Smooth muscle cell of the brain vasculature (primary cell): ENCODE measurements at regions not wholly inside any gene's neighbourhood (a gene's known extent, or its start where the extent isn't known, plus 50 kb on each side); places are given as distances from the start of the nearest gene placed in this dataset.
"Not testable (repeated sequence)": the region's sequence is repeated elsewhere in the genome, so short reads cannot be mapped to it uniquely, and the experiment has no call there.

ENCODE experiments used
- DNase-seq: peaks from one replicate; pipeline ENCODE4 v3.0.0-alpha.2; 2012; ENCODE audit warnings: low read depth, low spot score

GRCh38 chr5:12141496-12141895, 237.2 kb upstream of the CTNND2 start:
- DNase-seq = no peak

GRCh38 chr5:12133520-12133919, 229.3 kb upstream of the CTNND2 start:
- no peak for DNase-seq

- DNase-seq = not testable (repeated sequence)
Measured at GRCh38 chr5:12131020-12131419, 226.8 kb upstream of the CTNND2 start.

- DNase-seq = no peak
Measured at GRCh38 chr5:12125895-12126294, 221.6 kb upstream of the CTNND2 start.

- no peak for DNase-seq
Measured at GRCh38 chr5:12119657-12120056, 215.4 kb upstream of the CTNND2 start.

GRCh38 chr5:12114075-12114474, 209.8 kb upstream of the CTNND2 start:
- no peak for DNase-seq

GRCh38 chr5:12113062-12113461, 208.8 kb upstream of the CTNND2 start:
- DNase-seq = no peak

GRCh38 chr5:12111261-12111660, 207.0 kb upstream of the CTNND2 start:
- no peak for DNase-seq

GRCh38 chr5:12110629-12111028, 206.4 kb upstream of the CTNND2 start:
- no peak for DNase-seq

- no peak for DNase-seq
Measured at GRCh38 chr5:12109075-12109688, 204.9 kb upstream of the CTNND2 start.

- DNase-seq = no peak
Measured at GRCh38 chr5:12102151-12102550, 197.9 kb upstream of the CTNND2 start.

- DNase-seq = no peak
Measured at GRCh38 chr5:12100542-12100941, 196.3 kb upstream of the CTNND2 start.

- DNase-seq = no peak
Measured at GRCh38 chr5:12099296-12099695, 195.1 kb upstream of the CTNND2 start.

- DNase-seq = no peak
Measured at GRCh38 chr5:12095808-12096281, 191.6 kb upstream of the CTNND2 start.

- no peak for DNase-seq
Measured at GRCh38 chr5:12093586-12093985, 189.3 kb upstream of the CTNND2 start.

GRCh38 chr5:12080761-12081160, 176.5 kb upstream of the CTNND2 start:
- DNase-seq = no peak

- not testable (repeated sequence) for DNase-seq
Measured at GRCh38 chr5:12078286-12078685, 174.0 kb upstream of the CTNND2 start.

GRCh38 chr5:12073426-12073825, 169.2 kb upstream of the CTNND2 start:
- no peak for DNase-seq

- no peak for DNase-seq
Measured at GRCh38 chr5:12072441-12072840, 168.2 kb upstream of the CTNND2 start.

GRCh38 chr5:12071455-12071854, 167.2 kb upstream of the CTNND2 start:
- DNase-seq = no peak

GRCh38 chr5:12023614-12024241, 119.5 kb upstream of the CTNND2 start:
- DNase-seq = peak; percentile 2

- no peak for DNase-seq
Measured at GRCh38 chr5:12022444-12022843, 118.2 kb upstream of the CTNND2 start.

GRCh38 chr5:12019306-12019705, 115.1 kb upstream of the CTNND2 start:
- no peak for DNase-seq

GRCh38 chr5:12017007-12017406, 112.8 kb upstream of the CTNND2 start:
- no peak for DNase-seq
